ENCODE measurements at regions not wholly inside any gene's neighbourhood (a gene's known extent, or its start where the extent isn't known, plus 50 kb on each side); places are given as distances from the start of the nearest gene placed in this dataset.

- TF ChIP-seq POLR2A (IDR thresholded peaks at IDR 0.05; ENCODE audit: borderline replicate concordance, extremely low read depth, insufficient read depth, insufficient read length) (no peak), SP1 (IDR thresholded peaks at IDR 0.05; ENCODE audit: low read depth) (no peak), CTCF (IDR thresholded peaks at IDR 0.05 in 2 of 3, conservative IDR thresholded peaks at IDR 0.05 in 1 of 3; ENCODE audit: borderline replicate concordance in 1 of 3, insufficient read depth in 1 of 3, low read depth in 2 of 3, low read length in 2 of 3) (no peak), EGR1 (IDR thresholded peaks at IDR 0.05; ENCODE audit: low read depth) (no peak), SRF (IDR thresholded peaks at IDR 0.05; ENCODE audit: low read depth) (no peak), POLR2AphosphoS5 (IDR thresholded peaks at IDR 0.05; ENCODE audit: low read depth, low read length) (no peak), ZBTB33 (IDR thresholded peaks at IDR 0.05; ENCODE audit: extremely low read depth, insufficient replicate concordance, low read length) (no peak), TCF7L2 (IDR thresholded peaks at IDR 0.05; ENCODE audit: borderline replicate concordance, extremely low read depth, insufficient read depth, insufficient read length) (no peak)
These were observed 431.5 kb upstream of the SGCD start for GRCh38 chr5:155895484-155895883.
